HepG2 (cell line): ENCODE measurements at regions not wholly inside any gene's neighbourhood (a gene's known extent, or its start where the extent isn't known, plus 50 kb on each side); places are given as distances from the start of the nearest gene placed in this dataset.

Source experiments
- BRF2 ChIP-seq: sonication (generic); formaldehyde crosslinking; IDR thresholded peaks from 2 replicates; pipeline ENCODE4 v1.8.1; 2022; ENCODE audit warnings: mild to moderate bottlenecking, missing genetic modification reagents
- CBX1 ChIP-seq: IDR thresholded peaks from one replicate; pipeline ENCODE4 v1.6.1; 2016; ENCODE audit warnings: antibody characterized with exemption, low read depth
- EP300 ChIP-seq, 3 experiments: sonication (generic) in 1 of 3; formaldehyde crosslinking in 1 of 3; IDR thresholded peaks; 2 replicates each; pipeline versions ENCODE4 v1.5.1 to v1.6.1; 2011 to 2020; ENCODE audit warnings: low read depth in 2 of 3, low read length in 2 of 3, borderline replicate concordance in 1 of 3, improper control_type of control experiment in 1 of 3, mild to moderate bottlenecking in 1 of 3, missing genetic modification reagents in 1 of 3, moderate library complexity in 1 of 3
- KLF13 ChIP-seq: sonication (generic); formaldehyde crosslinking; IDR thresholded peaks from 2 replicates; pipeline ENCODE4 v1.4.0; 2020; ENCODE audit warnings: mild to moderate bottlenecking, missing genetic modification reagents
- NPAS2 ChIP-seq: sonication (generic); formaldehyde crosslinking; IDR thresholded peaks from 2 replicates; pipeline ENCODE4 v1.8.0; 2022; ENCODE audit warnings: mild to moderate bottlenecking, missing genetic modification reagents, borderline replicate concordance
- NR0B2 ChIP-seq: sonication (generic); formaldehyde crosslinking; IDR thresholded peaks from 2 replicates; pipeline ENCODE4 v1.4.0; 2020; ENCODE audit warnings: mild to moderate bottlenecking, missing genetic modification reagents
- TEF ChIP-seq: sonication (generic); formaldehyde crosslinking; IDR thresholded peaks from 2 replicates; pipeline ENCODE4 v1.5.0; 2020; ENCODE audit warnings: missing genetic modification reagents
- THYN1 ChIP-seq: sonication (generic); formaldehyde crosslinking; IDR thresholded peaks from 2 replicates; pipeline ENCODE4 v1.8.1; 2023; ENCODE audit warnings: low read depth, mild to moderate bottlenecking, moderate library complexity, missing genetic modification reagents, borderline replicate concordance
- ZBTB49 ChIP-seq: sonication (generic); formaldehyde crosslinking; IDR thresholded peaks from 2 replicates; pipeline ENCODE4 v1.4.0; 2020; ENCODE audit warnings: missing genetic modification reagents, borderline replicate concordance
- ZNF552 ChIP-seq: sonication (generic); formaldehyde crosslinking; IDR thresholded peaks from 2 replicates; pipeline ENCODE4 v1.9.0; 2022; ENCODE audit warnings: missing genetic modification reagents, mild to moderate bottlenecking, borderline replicate concordance
- TF ChIP-seq, protein P1 (sequence below), 2 experiments: IDR thresholded peaks; 2 replicates each; pipeline ENCODE4 v1.6.1; 2011 to 2012; ENCODE audit warnings: low read length in 2 of 2, borderline replicate concordance in 1 of 2, low read depth in 1 of 2, mild to moderate bottlenecking in 1 of 2, moderate library complexity in 1 of 2
- TF ChIP-seq, protein P2 (sequence below): sonication (generic); formaldehyde crosslinking; IDR thresholded peaks from 2 replicates; pipeline ENCODE4 v1.5.0; 2020; ENCODE audit warnings: mild to moderate bottlenecking, missing genetic modification reagents, moderate library complexity

GRCh38 chr3:187880441-187880840 is 135.2 kb upstream of the BCL6 start:
- no peak for TF ChIP-seq TEF (CRISPR knock-in tag)
- TF ChIP-seq, protein P1, sequence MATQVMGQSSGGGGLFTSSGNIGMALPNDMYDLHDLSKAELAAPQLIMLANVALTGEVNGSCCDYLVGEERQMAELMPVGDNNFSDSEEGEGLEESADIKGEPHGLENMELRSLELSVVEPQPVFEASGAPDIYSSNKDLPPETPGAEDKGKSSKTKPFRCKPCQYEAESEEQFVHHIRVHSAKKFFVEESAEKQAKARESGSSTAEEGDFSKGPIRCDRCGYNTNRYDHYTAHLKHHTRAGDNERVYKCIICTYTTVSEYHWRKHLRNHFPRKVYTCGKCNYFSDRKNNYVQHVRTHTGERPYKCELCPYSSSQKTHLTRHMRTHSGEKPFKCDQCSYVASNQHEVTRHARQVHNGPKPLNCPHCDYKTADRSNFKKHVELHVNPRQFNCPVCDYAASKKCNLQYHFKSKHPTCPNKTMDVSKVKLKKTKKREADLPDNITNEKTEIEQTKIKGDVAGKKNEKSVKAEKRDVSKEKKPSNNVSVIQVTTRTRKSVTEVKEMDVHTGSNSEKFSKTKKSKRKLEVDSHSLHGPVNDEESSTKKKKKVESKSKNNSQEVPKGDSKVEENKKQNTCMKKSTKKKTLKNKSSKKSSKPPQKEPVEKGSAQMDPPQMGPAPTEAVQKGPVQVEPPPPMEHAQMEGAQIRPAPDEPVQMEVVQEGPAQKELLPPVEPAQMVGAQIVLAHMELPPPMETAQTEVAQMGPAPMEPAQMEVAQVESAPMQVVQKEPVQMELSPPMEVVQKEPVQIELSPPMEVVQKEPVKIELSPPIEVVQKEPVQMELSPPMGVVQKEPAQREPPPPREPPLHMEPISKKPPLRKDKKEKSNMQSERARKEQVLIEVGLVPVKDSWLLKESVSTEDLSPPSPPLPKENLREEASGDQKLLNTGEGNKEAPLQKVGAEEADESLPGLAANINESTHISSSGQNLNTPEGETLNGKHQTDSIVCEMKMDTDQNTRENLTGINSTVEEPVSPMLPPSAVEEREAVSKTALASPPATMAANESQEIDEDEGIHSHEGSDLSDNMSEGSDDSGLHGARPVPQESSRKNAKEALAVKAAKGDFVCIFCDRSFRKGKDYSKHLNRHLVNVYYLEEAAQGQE (IDR thresholded peaks at IDR 0.05; ENCODE audit: borderline replicate concordance in 1 of 2, low read depth in 1 of 2, low read length in 2 of 2) = no peak
- TF ChIP-seq BRF2 = no peak
- TF ChIP-seq CBX1 = no peak
- TF ChIP-seq NPAS2 (CRISPR knock-in tag) = no peak
- TF ChIP-seq ZBTB49 (CRISPR knock-in tag) = no peak
- no peak for TF ChIP-seq KLF13
- TF ChIP-seq, protein P2, sequence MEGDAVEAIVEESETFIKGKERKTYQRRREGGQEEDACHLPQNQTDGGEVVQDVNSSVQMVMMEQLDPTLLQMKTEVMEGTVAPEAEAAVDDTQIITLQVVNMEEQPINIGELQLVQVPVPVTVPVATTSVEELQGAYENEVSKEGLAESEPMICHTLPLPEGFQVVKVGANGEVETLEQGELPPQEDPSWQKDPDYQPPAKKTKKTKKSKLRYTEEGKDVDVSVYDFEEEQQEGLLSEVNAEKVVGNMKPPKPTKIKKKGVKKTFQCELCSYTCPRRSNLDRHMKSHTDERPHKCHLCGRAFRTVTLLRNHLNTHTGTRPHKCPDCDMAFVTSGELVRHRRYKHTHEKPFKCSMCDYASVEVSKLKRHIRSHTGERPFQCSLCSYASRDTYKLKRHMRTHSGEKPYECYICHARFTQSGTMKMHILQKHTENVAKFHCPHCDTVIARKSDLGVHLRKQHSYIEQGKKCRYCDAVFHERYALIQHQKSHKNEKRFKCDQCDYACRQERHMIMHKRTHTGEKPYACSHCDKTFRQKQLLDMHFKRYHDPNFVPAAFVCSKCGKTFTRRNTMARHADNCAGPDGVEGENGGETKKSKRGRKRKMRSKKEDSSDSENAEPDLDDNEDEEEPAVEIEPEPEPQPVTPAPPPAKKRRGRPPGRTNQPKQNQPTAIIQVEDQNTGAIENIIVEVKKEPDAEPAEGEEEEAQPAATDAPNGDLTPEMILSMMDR = no peak
- TF ChIP-seq THYN1 (CRISPR knock-in tag) = no peak
- no peak for TF ChIP-seq EP300 (IDR thresholded peaks at IDR 0.05; ENCODE audit: low read depth in 2 of 2, low read length in 2 of 2)
- TF ChIP-seq EP300 (CRISPR knock-in tag; IDR thresholded peaks at IDR 0.05; ENCODE audit: borderline replicate concordance) = no peak
- no peak for TF ChIP-seq NR0B2 (CRISPR knock-in tag)
- TF ChIP-seq ZNF552 (CRISPR knock-in tag) = no peak
